NCI-H187 (cell line): ENCODE measurements at regions not wholly inside any gene's neighbourhood (a gene's known extent, or its start where the extent isn't known, plus 50 kb on each side); places are given as distances from the start of the nearest gene placed in this dataset.
"Not testable (repeated sequence)": the region's sequence is repeated elsewhere in the genome, so short reads cannot be mapped to it uniquely, and the experiment has no call there.

ENCODE experiments used
- DNase-seq, 2 experiments: peaks; one replicate each; lab custom pipeline; 2025; lab: John Stamatoyannopoulos, UW

DNA sequence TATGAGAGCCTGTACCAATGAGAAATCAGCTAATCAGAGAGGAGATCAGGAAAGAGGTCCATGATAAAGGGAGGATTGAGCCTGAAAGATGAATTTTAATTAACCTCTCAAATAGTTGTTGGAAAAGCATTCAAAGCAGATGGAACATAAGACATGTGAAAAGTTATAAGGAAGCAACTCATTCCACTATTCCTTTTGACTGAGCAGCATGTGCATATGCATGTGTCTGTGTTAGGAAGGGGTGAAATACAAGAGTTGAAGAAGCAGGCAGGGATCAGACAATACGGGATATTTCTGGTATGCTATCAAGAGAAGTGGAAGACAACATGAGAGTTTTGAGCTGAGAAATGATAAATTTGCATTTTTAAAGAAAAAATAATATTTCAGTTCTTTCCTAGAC, 624.8 kb upstream of the PTCHD4 start:
- no peak for DNase-seq

GRCh38 chr6:48733581-48733980, 622.6 kb upstream of the PTCHD4 start:
- no peak for DNase-seq

GRCh38 chr6:48714699-48715098, 603.7 kb upstream of the PTCHD4 start:
- no peak for DNase-seq

- no peak for DNase-seq
These were observed 603.3 kb upstream of the PTCHD4 start for GRCh38 chr6:48714250-48714649.

DNA sequence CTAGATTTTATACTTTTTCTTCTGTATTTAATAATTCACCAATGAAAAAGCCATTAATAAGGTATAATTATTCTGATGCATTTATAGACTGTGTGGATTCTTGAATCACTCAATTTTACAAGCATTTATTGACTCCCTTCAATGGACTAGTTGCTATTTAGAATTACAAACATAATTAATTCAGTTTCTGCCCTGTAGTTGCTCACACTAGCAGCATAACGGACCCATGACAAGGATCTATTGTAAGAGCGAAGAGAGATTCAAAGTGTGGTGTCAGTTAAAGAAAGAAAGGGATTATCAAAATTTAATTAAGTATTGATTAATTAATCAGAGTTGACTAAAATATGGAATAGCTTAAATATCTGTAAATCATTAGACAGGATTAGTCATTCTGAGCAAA, 602.6 kb upstream of the PTCHD4 start:
- no peak for DNase-seq

DNA sequence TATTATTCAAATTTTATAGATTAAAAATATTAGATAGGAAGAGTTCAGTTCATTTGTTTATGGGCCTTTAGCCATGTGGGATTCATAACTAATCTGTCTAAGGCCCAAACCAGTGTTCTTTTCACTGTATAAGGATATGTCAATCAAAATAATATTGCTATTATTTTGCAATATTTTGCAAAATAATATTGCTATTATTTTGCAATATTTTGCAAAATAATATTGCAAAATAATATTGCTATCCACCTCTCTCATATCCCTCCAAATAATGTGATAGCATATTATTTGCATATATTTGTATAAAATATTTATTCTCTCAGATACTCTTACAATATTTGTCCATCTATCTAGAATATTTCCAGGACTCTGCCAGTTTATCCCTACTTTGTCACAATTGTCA, 595.3 kb upstream of the PTCHD4 start:
- DNase-seq = no peak

DNA sequence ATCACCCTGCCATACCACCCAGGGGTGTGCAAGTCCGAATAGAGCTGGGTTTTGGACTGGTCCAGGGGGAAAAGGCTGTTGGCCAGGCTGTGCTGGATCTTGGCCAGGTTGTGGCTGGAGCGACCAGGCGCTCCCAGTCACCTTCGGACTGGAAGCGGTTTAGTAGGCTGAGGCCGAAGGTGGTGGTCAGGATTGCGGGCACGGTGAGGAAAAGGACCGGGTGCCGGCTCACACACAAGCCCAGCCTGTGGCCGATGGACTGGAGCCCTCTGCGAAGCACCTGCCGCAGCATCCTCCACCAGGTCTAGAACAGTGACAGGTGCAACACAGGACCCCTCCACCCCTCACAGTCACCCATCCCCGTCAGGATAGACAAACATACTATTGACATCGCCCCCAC, 590.6 kb upstream of the PTCHD4 start:
- no peak for DNase-seq

- DNase-seq = no peak
These were observed 584.9 kb upstream of the PTCHD4 start for GRCh38 chr6:48695872-48696271.

DNA sequence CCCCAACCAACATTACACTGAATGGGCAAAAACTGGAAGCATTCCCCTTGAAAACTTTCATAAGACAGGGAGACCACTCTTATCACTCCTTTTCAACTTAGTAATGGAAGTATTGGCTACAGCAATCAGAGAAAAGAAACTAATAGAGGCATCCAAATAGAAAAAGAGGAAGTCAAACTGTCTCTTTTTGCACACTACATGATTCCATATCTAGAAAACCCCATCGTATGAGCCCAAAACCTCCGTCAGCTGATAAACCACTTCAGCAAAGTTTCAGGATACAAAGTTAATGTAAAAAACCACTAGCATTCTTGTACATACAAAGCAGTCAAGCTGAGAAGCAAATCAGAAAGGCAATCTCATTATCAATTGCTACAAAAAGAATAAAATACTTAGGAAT, 580.4 kb upstream of the PTCHD4 start:
- no peak for DNase-seq

DNA sequence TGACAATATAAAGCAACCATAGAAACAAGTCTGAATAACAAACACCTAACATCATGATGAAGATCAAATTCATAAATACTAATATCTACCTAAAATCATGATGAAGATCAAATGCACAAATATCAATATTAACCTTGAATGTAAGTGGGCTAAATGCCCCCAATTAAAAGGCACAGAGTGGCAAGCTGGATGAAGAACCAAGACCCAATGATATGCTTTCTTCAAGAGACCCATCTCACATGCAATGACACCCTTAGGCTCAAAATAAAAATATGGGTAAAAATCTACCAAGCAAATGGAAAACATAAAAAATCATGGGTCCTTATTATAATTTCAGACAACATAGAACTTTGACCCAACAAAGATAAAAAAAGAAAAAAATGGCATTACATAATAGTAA, 578.5 kb upstream of the PTCHD4 start:
- DNase-seq = no peak

DNA sequence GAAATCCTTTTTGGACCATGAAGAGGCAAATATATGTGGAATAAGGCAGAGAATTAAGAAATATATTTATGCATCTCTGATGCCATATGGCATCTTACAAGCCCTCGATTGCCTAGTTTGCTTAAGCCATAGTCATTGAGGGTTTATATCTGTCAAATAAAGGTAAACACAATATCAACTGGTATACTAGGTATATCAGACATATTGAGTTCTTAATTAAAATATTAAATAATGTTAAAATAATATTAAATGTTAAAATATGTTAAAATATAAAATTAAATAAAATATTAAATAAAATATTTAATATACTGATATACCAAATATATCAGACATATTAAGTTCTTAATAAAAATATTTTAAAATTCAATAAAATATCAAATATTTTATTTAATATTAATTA, 567.4 kb upstream of the PTCHD4 start:
- DNase-seq = no peak

DNA sequence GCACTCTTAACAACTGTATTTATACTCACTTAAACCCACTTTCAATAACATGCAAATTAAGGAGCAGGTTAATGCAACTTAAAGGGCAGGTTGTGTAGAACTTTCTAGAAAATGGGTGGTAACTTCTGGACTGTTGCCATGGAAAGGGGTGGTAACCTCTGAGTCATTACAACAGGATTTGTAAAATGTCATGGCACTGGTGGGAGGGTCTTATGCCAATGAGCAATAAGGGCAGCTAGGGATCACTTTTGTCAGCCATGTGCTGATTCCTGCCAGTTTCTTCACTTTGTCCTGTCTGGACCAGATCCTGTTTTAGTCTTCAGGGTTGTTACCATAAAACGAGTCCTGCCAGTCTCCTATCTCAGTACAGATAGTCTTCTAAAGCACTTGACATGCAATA, 560.5 kb upstream of the PTCHD4 start:
- DNase-seq = no peak

- no peak for DNase-seq
These were observed 559.5 kb upstream of the PTCHD4 start for GRCh38 chr6:48670546-48670945.

GRCh38 chr6:48667797-48668196, 556.8 kb upstream of the PTCHD4 start:
- DNase-seq = no peak

DNA sequence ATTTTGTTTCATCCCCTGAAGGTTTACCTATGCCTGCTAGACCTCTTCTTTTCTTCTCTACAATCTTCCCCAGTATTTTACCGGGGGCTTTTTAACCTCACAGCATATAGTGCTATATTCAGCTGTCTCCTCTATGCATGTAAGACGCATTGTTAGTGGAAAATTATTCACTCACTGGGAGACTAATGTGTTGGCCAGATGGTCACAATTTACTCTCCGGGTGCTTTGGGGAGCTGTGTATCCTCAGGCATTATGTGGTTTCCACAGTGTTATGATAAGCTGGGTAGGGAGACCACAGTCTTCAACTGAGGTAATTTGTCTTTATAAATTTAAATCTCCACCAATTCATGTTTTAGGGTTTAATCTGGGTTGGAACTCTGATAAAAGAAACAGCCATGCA, 553.8 kb upstream of the PTCHD4 start:
- DNase-seq = no peak

DNA sequence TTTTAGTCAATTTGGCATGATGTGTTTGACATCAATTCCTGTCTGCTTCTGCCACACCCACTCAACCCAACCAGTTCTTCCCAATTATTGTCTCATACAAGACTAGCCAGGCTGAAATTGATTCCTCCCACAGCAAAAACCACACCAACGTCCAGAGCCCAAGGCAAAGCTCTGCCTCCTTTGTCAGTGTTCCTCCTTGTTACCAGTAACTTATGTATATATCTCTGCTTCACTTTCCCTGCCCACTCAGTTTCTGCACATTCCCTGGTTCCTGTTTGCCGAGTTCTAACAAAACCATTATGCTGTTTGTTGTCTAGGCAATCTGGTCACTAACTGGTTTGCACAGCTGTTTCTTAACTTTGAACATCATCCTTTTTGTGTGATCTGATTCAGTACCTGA, 547.9 kb upstream of the PTCHD4 start:
- DNase-seq = no peak

GRCh38 chr6:48641544-48641943, 530.5 kb upstream of the PTCHD4 start:
- no peak for DNase-seq

GRCh38 chr6:48638796-48639195, 527.8 kb upstream of the PTCHD4 start:
- DNase-seq = not testable (repeated sequence)

GRCh38 chr6:48630511-48630910, 519.5 kb upstream of the PTCHD4 start:
- no peak for DNase-seq

DNA sequence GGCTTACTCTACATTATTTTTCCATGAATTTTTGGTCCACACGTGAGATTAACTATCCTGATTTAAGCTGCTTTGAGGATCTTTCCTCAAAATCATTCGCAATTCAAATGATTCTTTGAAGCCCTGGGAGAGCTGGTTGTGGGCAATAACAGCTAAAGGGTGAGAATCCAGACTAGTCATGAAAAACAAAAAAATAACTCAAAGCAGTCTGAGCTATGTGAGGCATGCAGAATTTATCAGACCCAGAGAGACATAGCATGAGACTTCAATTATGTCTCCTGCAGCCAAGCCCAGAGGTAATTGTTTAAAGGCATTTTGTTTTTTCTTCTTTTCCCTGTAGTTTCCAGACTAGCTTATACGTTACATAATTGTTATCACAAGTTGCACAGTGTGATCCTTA, 517.3 kb upstream of the PTCHD4 start:
- no peak for DNase-seq

DNA sequence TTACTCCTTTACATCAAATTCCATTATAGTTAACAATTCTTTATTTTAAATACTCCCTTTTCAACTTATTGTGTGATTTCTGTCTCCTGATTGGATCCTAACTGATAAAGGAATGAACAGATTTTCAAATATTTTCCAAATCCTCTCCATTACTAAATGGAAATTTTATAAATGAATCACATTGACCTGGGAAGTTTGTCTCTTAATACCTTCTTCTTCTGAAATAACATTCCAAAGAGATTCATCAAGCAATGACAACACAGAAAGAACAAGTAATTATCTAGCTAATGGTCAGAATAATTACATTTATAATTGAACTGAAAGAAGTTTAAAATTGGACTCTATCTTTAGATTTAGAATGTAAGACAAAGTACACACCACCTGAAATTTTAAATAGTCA, 515.4 kb upstream of the PTCHD4 start:
- DNase-seq = no peak

GRCh38 chr6:48624631-48625030, 513.6 kb upstream of the PTCHD4 start:
- DNase-seq = no peak

GRCh38 chr6:48619771-48620170, 508.8 kb upstream of the PTCHD4 start:
- no peak for DNase-seq

DNA sequence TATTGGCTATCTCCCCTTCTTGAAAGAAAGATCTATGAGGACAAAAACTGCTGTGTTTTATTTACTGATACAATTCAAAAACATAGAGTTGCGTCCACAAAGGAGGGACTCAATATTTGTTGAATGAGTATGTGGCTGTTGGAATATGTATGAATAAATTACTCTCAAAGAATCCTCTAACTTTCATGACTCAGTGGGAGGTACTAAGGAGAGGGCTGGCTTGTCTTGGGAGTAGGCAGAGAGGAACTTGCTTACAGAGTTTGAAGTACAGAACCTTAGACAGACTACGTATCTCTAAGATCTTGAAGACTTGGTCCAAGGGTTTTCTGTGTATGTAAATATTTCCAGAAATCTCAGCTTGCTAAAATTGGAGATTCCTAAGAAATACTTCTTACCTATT, 504.0 kb upstream of the PTCHD4 start:
- DNase-seq = no peak

GRCh38 chr6:48614326-48614725, 503.3 kb upstream of the PTCHD4 start:
- no peak for DNase-seq
